ENCODE measurements at regions not wholly inside any gene's neighbourhood (a gene's known extent, or its start where the extent isn't known, plus 50 kb on each side); places are given as distances from the start of the nearest gene placed in this dataset.

DNA sequence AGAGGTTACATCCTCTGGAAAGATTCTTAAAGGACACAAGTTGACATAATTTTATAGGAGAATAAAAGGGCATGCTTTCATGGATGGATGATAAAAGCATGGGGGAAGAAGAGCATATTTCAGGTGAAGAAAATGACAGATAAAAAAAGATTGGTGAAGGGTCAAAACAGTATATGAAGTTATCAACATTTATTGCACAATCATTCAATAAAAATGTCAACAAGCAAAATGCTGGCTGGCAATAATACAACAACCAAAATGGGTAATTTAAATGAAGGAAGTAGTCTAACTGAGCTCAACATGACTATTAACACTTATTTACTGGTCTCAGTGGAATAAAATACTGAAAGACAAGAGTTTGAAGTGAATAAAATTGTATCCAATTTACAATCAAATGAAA lies 696.7 kb downstream of the SQOR start:
- no peak for TF ChIP-seq POLR2A (IDR thresholded peaks at IDR 0.05)
- TF ChIP-seq, protein P1, sequence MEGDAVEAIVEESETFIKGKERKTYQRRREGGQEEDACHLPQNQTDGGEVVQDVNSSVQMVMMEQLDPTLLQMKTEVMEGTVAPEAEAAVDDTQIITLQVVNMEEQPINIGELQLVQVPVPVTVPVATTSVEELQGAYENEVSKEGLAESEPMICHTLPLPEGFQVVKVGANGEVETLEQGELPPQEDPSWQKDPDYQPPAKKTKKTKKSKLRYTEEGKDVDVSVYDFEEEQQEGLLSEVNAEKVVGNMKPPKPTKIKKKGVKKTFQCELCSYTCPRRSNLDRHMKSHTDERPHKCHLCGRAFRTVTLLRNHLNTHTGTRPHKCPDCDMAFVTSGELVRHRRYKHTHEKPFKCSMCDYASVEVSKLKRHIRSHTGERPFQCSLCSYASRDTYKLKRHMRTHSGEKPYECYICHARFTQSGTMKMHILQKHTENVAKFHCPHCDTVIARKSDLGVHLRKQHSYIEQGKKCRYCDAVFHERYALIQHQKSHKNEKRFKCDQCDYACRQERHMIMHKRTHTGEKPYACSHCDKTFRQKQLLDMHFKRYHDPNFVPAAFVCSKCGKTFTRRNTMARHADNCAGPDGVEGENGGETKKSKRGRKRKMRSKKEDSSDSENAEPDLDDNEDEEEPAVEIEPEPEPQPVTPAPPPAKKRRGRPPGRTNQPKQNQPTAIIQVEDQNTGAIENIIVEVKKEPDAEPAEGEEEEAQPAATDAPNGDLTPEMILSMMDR (IDR thresholded peaks at IDR 0.05), result no peak

DNA sequence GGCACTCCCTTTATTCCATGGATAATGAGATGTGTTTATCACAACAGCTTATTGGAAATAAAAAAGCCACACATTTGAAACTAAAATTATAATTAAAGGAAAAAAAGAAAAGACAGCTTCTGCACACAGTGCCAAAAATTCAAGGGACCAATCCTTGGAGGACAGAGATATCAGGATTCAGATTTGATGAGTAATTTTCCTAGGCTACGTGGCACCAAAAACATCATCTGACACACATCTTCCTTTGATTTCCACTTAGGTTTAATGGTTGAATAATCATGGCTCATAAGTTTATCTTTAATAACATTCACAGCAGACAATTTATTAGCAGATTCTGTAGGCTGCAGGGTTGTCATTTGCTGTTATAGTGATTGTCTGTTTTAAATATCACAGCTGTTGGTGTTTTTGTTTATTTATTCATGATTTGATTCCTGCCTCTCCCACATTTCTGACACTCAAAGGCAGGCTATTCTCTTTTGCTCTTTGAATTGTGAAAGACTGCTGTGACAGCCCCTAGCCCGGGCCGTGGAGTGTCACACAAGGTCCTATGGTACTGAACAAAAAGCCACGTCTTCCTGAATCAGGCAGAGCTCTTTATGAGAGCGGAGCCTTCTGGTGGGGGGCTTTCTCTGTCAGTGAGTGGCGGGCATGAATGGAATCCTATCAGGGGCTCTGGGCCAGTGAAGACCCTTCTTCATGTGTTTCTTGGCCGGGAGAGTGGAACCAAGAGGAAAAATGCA lies 708.5 kb downstream of the SQOR start:
- no peaks in the 10 kb centered on the region for H3K27me3 ChIP-seq
- ATAC-seq (no peak), DNase-seq (no peak)
- no peaks in the 10 kb centered on the region for H3K9me3 ChIP-seq
- WGBS, 2 donors, result 69 to 75% methylated on average over 7 of the region's 7 CpGs
- TF ChIP-seq, protein P1 (IDR thresholded peaks at IDR 0.05), result no peak
- no peak for TF ChIP-seq POLR2A (IDR thresholded peaks at IDR 0.05)
- H3K36me3 ChIP-seq (replicated peaks in 1 of 2; ENCODE audit: insufficient read depth in 1 of 2, low read depth in 2 of 2), result no peaks in the 10 kb centered on the region
- intact Hi-C loops (cut with DNase I), result no loop called here
- H3K4me1 ChIP-seq, result peaks cover 3% of the 10 kb centered on the region
- no peak overlapping the region for H3K4me3 ChIP-seq
- H3K27ac ChIP-seq, result peak overlapping the region; percentile 54 to 85 (median 67)

More for the DNA sequence above, 696.7 kb downstream of the SQOR start:
- no peak for ATAC-seq
- intact Hi-C loops (cut with DNase I), result no loop called here
- Histone ChIP-seq H3K4me1 (no peaks in the 10 kb centered on the region), H3K27ac (no peak overlapping the region), H3K27me3 (no peaks in the 10 kb centered on the region), H3K4me3 (no peak overlapping the region), H3K36me3 (replicated peaks in 1 of 2; ENCODE audit: insufficient read depth in 1 of 2, low read depth in 2 of 2) (no peaks in the 10 kb centered on the region), H3K9me3 (no peaks in the 10 kb centered on the region)
- no peak for DNase-seq

DNA sequence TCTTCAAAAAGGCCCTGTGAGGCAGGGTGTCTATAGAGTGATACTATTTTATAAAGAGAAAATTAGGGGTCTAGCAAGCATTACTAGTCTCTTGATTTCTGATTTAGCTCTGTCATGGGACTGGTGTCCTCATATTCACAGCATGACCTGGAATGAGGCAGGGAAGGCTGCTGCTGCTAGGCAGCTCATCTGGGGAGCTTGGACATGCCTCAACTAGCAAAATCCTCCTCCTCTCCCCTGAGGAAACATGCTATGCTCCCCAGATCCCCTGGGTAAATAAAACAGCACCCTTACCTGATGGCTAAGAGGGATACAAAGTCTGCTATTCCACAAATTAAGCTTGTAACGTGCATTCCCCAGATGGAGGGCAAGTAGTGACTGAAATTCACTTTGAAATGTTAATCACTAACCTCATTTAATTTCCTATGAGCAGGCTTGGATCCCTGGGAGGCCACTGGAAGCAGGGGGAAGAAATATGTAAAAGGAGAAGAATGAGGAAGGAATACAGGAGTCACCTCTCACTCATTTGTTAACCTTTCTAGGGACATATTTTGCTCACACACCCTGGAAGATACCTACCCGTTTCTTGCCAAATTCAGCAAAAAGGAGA lies 709.4 kb downstream of the SQOR start:
- peak overlapping the region; percentile 54 to 85 (median 67) for H3K27ac ChIP-seq
- ATAC-seq, result peak; percentile 94

DNA sequence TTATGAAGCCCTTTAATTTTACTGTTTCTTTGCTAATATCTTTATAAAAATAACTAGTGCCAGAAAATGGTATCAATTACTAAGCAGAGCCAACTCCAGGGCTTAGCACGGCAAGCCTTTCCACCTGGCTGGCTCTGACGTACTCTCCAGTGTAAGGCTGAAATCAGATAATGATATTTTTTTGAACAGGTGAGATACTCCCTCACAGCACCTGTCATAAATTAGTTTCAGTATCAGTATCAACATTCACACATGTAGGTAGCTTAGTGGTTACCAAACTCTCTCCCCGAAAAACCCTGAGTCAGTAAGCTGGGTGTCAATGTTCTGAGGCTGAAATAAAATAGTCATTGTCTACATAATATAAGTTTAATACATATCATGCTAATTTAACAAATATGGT lies 710.1 kb downstream of the SQOR start:
- peaks cover 3% of the 10 kb centered on the region for H3K4me1 ChIP-seq
- intact Hi-C loops (cut with DNase I), result no loop called here
- ATAC-seq, result peak; percentile 74
- 50 to 56% methylated on average over 3 of the region's 3 CpGs for WGBS, 2 donors
- TF ChIP-seq, protein P1 (IDR thresholded peaks at IDR 0.05), result no peak
- no peak for TF ChIP-seq POLR2A (IDR thresholded peaks at IDR 0.05)
- no peak for DNase-seq
- no peak overlapping the region for H3K4me3 ChIP-seq
- no peaks in the 10 kb centered on the region for H3K36me3 ChIP-seq (replicated peaks in 1 of 2; ENCODE audit: insufficient read depth in 1 of 2, low read depth in 2 of 2)
- H3K9me3 ChIP-seq, result no peaks in the 10 kb centered on the region
- H3K27me3 ChIP-seq, result no peaks in the 10 kb centered on the region
- H3K27ac ChIP-seq, result peak overlapping the region; percentile 54 to 85 (median 67)

More for the DNA sequence above, 709.4 kb downstream of the SQOR start:
- H3K27me3 ChIP-seq, result no peaks in the 10 kb centered on the region
- H3K4me1 ChIP-seq, result peaks cover 3% of the 10 kb centered on the region
- intact Hi-C loops (cut with DNase I), result no loop called here
- WGBS, 2 donors, result 39 to 42% methylated on average over 2 of the region's 2 CpGs
- H3K9me3 ChIP-seq, result no peaks in the 10 kb centered on the region
- TF ChIP-seq, protein P1 (IDR thresholded peaks at IDR 0.05), result no peak
- TF ChIP-seq POLR2A (IDR thresholded peaks at IDR 0.05), result peak in 1 of 3 donors; percentile 45
- H3K4me3 ChIP-seq, result no peak overlapping the region
- H3K36me3 ChIP-seq (replicated peaks in 1 of 2; ENCODE audit: insufficient read depth in 1 of 2, low read depth in 2 of 2), result no peaks in the 10 kb centered on the region
- peak in 3 of 4 donors; percentile 15 to 20 (median 16) for DNase-seq

Data from body of pancreas (tissue), 4 donors.